ENCODE measurements at regions not wholly inside any gene's neighbourhood (a gene's known extent, or its start where the extent isn't known, plus 50 kb on each side); places are given as distances from the start of the nearest gene placed in this dataset.

- no peak for TF ChIP-seq POLR2A (IDR thresholded peaks at IDR 0.05)
- no peak for TF ChIP-seq CTCF (IDR thresholded peaks at IDR 0.05)
These were observed 1023.4 kb upstream of the RBFOX1 start for GRCh38 chr16:6309271-6309670.
